Neural crest cell (in vitro differentiated cells): ENCODE measurements at regions not wholly inside any gene's neighbourhood (a gene's known extent, or its start where the extent isn't known, plus 50 kb on each side); places are given as distances from the start of the nearest gene placed in this dataset.

ENCODE experiments used
- DNase-seq: peaks from one replicate; pipeline ENCODE4 v3.0.0; 2021; ENCODE audit warnings: low read depth, mixed read lengths, low spot score
- H3K27ac Mint-ChIP-seq: one replicate; pipeline ENCODE4 v1.8.0; 2021; ENCODE audit warnings: mild to moderate bottlenecking, mixed read lengths; ENCODE audit not compliant: unreplicated experiment
- H3K27me3 Mint-ChIP-seq: 2 replicates; pipeline ENCODE4 v1.8.0; 2021; ENCODE audit warnings: low read depth, mild to moderate bottlenecking, mixed read lengths
- H3K36me3 Mint-ChIP-seq: 2 replicates; pipeline ENCODE4 v1.8.0; 2021; ENCODE audit warnings: low read depth, mild to moderate bottlenecking, mixed read lengths
- H3K4me1 Mint-ChIP-seq: 2 replicates; pipeline ENCODE4 v1.8.0; 2021; ENCODE audit warnings: mixed read lengths
- H3K4me3 Mint-ChIP-seq: one replicate; pipeline ENCODE4 v1.8.0; 2021; ENCODE audit warnings: mild to moderate bottlenecking, mixed read lengths
- H3K9me3 Mint-ChIP-seq: 2 replicates; pipeline ENCODE4 v1.8.0; 2021; ENCODE audit warnings: mixed read lengths
- TF ChIP-seq, protein P1 (sequence below): fragments of 200-600 bp; sonication (generic); conservative IDR thresholded peaks from 2 replicates; pipeline ENCODE4 v1.5.0; 2021; ENCODE audit warnings: antibody characterized with exemption, mild to moderate bottlenecking

DNA sequence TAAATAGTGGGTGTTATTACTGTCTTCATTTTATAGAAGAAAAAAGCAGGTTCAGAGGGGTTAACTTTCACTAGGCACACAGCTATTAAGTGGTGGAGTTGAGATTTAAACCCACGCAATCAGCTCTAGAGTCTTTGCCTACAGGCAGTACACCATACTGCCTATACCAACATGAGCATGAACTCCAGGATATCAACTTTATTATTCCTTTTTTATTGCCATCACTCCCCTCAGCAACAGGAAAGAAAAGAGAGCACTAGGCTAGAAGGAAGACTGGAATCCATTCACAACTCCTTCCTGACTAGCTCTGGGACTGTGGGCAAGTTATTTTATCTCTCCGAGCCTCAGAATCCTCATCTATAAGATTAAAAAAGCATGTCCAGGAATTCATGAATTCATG lies 58.7 kb upstream of the FSHB start:
- no peak overlapping the region for H3K27ac Mint-ChIP-seq
- H3K4me1 Mint-ChIP-seq, result no peaks in the 10 kb centered on the region
- peaks cover 4% of the 10 kb centered on the region for H3K36me3 Mint-ChIP-seq
- DNase-seq, result no peak
- H3K4me3 Mint-ChIP-seq, result no peak overlapping the region
- H3K27me3 Mint-ChIP-seq, result no peaks in the 10 kb centered on the region
- H3K9me3 Mint-ChIP-seq, result peaks cover 3% of the 10 kb centered on the region
- TF ChIP-seq, protein P1, sequence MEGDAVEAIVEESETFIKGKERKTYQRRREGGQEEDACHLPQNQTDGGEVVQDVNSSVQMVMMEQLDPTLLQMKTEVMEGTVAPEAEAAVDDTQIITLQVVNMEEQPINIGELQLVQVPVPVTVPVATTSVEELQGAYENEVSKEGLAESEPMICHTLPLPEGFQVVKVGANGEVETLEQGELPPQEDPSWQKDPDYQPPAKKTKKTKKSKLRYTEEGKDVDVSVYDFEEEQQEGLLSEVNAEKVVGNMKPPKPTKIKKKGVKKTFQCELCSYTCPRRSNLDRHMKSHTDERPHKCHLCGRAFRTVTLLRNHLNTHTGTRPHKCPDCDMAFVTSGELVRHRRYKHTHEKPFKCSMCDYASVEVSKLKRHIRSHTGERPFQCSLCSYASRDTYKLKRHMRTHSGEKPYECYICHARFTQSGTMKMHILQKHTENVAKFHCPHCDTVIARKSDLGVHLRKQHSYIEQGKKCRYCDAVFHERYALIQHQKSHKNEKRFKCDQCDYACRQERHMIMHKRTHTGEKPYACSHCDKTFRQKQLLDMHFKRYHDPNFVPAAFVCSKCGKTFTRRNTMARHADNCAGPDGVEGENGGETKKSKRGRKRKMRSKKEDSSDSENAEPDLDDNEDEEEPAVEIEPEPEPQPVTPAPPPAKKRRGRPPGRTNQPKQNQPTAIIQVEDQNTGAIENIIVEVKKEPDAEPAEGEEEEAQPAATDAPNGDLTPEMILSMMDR, result no peak

DNA sequence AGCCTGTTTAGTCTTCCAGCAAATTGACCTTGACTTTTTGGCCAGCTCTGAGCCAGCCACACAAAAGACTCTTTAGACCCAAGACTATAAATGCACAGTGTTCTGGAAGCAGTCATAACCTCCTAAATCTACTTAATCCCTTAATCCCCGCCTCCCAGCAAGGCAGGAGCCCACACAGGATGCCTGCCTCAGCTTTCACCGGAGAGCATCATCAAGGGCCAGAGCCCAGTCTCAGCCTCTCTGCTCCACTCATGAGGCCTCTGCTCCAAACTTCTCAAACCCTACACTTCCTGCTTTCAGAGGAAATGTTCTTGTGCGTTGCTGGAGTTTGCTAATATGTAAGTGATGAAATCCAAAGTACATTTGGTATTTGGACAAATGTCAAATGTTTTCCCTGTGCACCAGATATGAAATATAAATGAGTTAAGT lies 57.9 kb upstream of the FSHB start:
- TF ChIP-seq, protein P1, result no peak
- no peak for DNase-seq
- peaks cover 9% of the 10 kb centered on the region for H3K36me3 Mint-ChIP-seq

DNA sequence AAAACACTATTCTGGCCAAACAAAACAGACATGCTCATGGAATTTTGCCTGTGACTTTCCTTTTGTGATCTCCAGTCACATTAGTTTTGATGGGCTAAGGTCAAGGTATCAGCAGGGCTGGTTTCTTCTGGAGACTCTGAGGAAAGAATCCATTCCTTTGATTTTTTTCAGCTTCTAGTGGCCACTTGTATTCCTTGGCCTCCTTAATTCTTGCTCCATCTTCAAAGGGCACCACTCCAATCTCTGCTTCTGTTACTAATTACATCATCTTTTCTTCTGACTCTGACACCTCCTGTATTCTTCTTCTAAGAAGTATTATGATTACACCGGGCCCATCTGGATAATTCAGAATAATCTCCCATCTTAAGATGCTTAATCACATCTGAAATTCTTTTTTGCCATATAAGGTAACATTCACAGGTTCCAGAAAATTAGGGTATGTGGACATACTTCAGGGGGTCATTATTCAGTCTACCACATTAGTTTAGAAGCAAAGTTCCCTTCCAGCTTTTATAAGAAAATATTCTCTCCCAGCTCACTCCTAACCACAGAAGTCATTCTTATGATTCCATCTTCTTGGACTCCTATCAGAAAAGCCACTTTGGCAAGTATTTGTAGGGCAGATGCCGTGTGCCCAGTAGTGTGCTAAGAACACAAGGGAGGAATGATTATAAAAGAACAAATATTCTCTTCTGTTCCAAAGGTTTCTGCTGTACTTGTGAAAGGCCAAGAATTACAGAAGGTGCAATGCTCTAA lies 56.4 kb upstream of the FSHB start:
- peaks cover 9% of the 10 kb centered on the region for H3K36me3 Mint-ChIP-seq
- H3K4me1 Mint-ChIP-seq, result no peaks in the 10 kb centered on the region
- H3K27me3 Mint-ChIP-seq, result no peaks in the 10 kb centered on the region
- no peak for DNase-seq
- H3K9me3 Mint-ChIP-seq, result peaks cover 6% of the 10 kb centered on the region
- H3K4me3 Mint-ChIP-seq, result no peak overlapping the region
- H3K27ac Mint-ChIP-seq, result no peak overlapping the region
- TF ChIP-seq, protein P1, result no peak

More for the DNA sequence above, 57.9 kb upstream of the FSHB start:
- H3K4me3 Mint-ChIP-seq, result no peak overlapping the region
- H3K9me3 Mint-ChIP-seq, result peaks cover 3% of the 10 kb centered on the region
- no peaks in the 10 kb centered on the region for H3K4me1 Mint-ChIP-seq
- no peaks in the 10 kb centered on the region for H3K27me3 Mint-ChIP-seq
- no peak overlapping the region for H3K27ac Mint-ChIP-seq
